ENCODE measurements at regions not wholly inside any gene's neighbourhood (a gene's known extent, or its start where the extent isn't known, plus 50 kb on each side); places are given as distances from the start of the nearest gene placed in this dataset.

DNA sequence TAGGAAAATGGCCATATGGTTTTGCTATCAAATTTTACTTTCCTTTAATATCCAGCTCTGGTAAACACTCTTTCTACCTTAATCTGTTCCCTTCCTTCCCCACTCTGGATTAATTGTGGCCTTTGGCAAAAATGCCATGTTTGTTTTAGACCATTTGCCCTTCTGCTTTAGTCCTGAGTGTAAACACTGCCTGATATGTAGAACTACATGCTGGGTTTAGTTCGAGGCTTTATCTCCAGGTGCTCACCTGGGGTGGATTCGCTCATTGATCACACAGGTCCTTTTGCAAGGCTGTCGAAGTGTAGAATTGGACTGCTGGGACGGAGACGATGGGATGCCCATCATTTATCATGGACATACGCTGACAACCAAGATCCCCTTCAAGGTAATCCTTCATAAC, 94.1 kb downstream of the NOC3L start:
- no peak for DNase-seq (ENCODE audit: extremely low spot score, unreplicated experiment)
- H3K27me3 Mint-ChIP-seq (ENCODE audit: unreplicated experiment): no peaks in the 10 kb centered on the region
- TF ChIP-seq, protein P1, sequence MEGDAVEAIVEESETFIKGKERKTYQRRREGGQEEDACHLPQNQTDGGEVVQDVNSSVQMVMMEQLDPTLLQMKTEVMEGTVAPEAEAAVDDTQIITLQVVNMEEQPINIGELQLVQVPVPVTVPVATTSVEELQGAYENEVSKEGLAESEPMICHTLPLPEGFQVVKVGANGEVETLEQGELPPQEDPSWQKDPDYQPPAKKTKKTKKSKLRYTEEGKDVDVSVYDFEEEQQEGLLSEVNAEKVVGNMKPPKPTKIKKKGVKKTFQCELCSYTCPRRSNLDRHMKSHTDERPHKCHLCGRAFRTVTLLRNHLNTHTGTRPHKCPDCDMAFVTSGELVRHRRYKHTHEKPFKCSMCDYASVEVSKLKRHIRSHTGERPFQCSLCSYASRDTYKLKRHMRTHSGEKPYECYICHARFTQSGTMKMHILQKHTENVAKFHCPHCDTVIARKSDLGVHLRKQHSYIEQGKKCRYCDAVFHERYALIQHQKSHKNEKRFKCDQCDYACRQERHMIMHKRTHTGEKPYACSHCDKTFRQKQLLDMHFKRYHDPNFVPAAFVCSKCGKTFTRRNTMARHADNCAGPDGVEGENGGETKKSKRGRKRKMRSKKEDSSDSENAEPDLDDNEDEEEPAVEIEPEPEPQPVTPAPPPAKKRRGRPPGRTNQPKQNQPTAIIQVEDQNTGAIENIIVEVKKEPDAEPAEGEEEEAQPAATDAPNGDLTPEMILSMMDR (IDR thresholded peaks at IDR 0.05): no peak
- H3K27ac Mint-ChIP-seq (ENCODE audit: unreplicated experiment): no peak overlapping the region
- H3K4me1 Mint-ChIP-seq (ENCODE audit: unreplicated experiment): peaks cover 21% of the 10 kb centered on the region
- H3K9me3 Mint-ChIP-seq (ENCODE audit: unreplicated experiment): peaks cover 5% of the 10 kb centered on the region
- peaks cover 28% of the 10 kb centered on the region for H3K36me3 Mint-ChIP-seq (ENCODE audit: unreplicated experiment)
- no peak overlapping the region for H3K4me3 Mint-ChIP-seq (ENCODE audit: unreplicated experiment)

DNA sequence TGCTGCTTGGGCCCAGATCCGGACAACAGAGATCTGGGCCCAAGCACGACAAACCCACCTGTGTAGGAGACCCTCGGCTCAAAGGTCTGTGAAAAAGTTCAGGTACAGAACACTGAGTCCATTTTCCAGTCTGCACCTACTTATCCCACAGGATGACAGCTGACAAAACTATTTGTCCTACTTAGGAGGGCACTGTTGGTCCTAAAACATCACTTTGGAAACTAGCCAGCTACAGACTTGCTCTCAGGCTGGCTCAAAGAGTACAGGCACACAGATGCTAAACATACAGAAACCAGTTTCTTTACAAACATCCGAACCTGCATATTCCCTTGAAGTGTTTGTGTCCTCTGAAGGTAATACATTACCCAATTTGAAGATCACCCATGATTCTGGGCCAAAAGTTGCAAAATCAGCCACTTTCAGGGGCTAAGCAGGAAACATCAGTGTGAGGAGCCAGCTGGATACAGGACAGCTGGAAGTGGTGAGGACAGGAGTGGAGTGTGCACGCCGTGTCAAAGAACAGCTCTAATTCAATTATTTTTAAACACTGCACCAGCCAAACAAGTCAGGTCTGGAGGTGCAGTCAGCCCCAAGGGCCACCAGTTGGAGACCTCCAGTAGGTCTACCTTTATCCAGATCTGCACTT, 88.5 kb downstream of the NOC3L start:
- Mint-ChIP-seq H3K27ac (ENCODE audit: unreplicated experiment) (no peak overlapping the region), H3K9me3 (ENCODE audit: unreplicated experiment) (peaks cover 5% of the 10 kb centered on the region), H3K27me3 (ENCODE audit: unreplicated experiment) (no peaks in the 10 kb centered on the region), H3K4me3 (ENCODE audit: unreplicated experiment) (no peak overlapping the region), H3K36me3 (ENCODE audit: unreplicated experiment) (peaks cover 25% of the 10 kb centered on the region), H3K4me1 (ENCODE audit: unreplicated experiment) (peaks cover 19% of the 10 kb centered on the region)
- DNase-seq (ENCODE audit: extremely low spot score, unreplicated experiment): no peak
- TF ChIP-seq, protein P1 (IDR thresholded peaks at IDR 0.05): no peak

DNA sequence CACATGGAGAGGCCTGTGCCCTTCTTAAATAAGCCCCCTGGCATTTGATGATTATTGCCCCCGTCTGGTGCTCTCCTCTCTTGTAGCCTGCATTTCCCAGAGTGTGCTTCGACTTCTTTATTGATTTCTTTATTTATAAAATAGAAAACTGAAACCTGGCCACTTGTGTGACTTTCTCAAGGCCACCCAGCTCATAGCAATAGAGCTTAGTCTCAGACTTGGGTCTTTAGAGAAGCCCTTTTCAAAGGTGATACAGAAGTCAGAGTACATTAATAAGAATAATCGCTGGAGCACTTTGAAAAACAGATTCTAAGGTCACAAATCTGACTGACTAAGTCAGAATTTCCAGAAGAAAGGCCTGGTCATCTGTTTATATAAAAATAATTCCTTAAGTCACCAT, 86.6 kb downstream of the NOC3L start:
- Mint-ChIP-seq H3K4me1 (ENCODE audit: unreplicated experiment) (peaks cover 32% of the 10 kb centered on the region), H3K27me3 (ENCODE audit: unreplicated experiment) (no peaks in the 10 kb centered on the region), H3K9me3 (ENCODE audit: unreplicated experiment) (peaks cover 5% of the 10 kb centered on the region), H3K36me3 (ENCODE audit: unreplicated experiment) (peaks cover 20% of the 10 kb centered on the region), H3K27ac (ENCODE audit: unreplicated experiment) (no peak overlapping the region), H3K4me3 (ENCODE audit: unreplicated experiment) (no peak overlapping the region)
- TF ChIP-seq, protein P1 (IDR thresholded peaks at IDR 0.05): no peak
- DNase-seq (ENCODE audit: extremely low spot score, unreplicated experiment): no peak

DNA sequence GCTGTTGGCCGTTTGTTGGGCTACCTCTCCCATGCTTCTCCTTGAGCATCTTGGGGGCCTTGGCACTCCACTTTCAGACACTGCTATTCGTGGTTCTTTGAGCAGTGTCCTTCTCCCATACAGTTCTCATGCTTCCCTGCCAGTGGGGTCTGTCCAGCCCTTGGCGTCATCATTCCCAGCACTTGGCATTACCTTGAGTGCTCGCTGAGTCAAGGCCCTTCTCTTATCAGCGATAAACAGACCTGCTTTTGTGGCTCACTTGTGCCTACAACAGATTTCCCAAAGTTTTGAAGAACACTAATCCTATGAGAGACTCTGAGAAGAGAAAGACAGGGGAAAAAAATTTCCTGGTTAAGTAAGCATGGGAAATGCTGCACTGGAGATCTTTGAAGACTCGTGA, 85.3 kb downstream of the NOC3L start:
- H3K27me3 Mint-ChIP-seq (ENCODE audit: unreplicated experiment): no peaks in the 10 kb centered on the region
- H3K27ac Mint-ChIP-seq (ENCODE audit: unreplicated experiment): no peak overlapping the region

More for the DNA sequence above, 85.3 kb downstream of the NOC3L start:
- H3K4me1 Mint-ChIP-seq (ENCODE audit: unreplicated experiment): peaks cover 37% of the 10 kb centered on the region
- DNase-seq (ENCODE audit: extremely low spot score, unreplicated experiment): no peak
- peaks cover 11% of the 10 kb centered on the region for H3K36me3 Mint-ChIP-seq (ENCODE audit: unreplicated experiment)
- H3K4me3 Mint-ChIP-seq (ENCODE audit: unreplicated experiment): no peak overlapping the region
- TF ChIP-seq, protein P1 (IDR thresholded peaks at IDR 0.05): no peak
- H3K9me3 Mint-ChIP-seq (ENCODE audit: unreplicated experiment): peaks cover 2% of the 10 kb centered on the region
